ENCODE measurements at regions not wholly inside any gene's neighbourhood (a gene's known extent, or its start where the extent isn't known, plus 50 kb on each side); places are given as distances from the start of the nearest gene placed in this dataset.
"Not testable (repeated sequence)": the region's sequence is repeated elsewhere in the genome, so short reads cannot be mapped to it uniquely, and the experiment has no call there.

DNA sequence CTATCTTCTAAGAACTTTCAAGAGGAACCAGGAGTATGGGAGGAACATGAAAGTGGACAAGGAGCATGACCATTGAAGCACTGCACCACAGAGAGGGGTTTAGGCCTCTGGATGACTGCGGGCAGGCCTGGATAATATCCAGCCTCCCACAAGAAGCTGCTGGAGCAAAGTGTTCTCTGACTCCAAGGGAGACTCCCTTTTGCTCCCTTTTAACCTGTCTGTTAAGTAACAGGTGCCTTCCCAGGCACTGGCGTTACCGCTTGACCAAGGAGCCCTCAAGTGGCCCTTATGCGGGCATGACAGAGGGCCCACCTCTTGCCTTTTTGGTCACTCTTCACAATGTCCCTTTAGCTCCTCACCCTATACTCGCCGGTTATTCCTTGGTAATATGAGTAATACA is 666.2 kb downstream of the SLITRK6 start:
- TF ChIP-seq ZFX (IDR thresholded peaks at IDR 0.05): no peak
- TF ChIP-seq, protein P1, sequence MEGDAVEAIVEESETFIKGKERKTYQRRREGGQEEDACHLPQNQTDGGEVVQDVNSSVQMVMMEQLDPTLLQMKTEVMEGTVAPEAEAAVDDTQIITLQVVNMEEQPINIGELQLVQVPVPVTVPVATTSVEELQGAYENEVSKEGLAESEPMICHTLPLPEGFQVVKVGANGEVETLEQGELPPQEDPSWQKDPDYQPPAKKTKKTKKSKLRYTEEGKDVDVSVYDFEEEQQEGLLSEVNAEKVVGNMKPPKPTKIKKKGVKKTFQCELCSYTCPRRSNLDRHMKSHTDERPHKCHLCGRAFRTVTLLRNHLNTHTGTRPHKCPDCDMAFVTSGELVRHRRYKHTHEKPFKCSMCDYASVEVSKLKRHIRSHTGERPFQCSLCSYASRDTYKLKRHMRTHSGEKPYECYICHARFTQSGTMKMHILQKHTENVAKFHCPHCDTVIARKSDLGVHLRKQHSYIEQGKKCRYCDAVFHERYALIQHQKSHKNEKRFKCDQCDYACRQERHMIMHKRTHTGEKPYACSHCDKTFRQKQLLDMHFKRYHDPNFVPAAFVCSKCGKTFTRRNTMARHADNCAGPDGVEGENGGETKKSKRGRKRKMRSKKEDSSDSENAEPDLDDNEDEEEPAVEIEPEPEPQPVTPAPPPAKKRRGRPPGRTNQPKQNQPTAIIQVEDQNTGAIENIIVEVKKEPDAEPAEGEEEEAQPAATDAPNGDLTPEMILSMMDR (conservative IDR thresholded peaks at IDR 0.05): no peak
- no peak overlapping the region for H3K27ac ChIP-seq

DNA sequence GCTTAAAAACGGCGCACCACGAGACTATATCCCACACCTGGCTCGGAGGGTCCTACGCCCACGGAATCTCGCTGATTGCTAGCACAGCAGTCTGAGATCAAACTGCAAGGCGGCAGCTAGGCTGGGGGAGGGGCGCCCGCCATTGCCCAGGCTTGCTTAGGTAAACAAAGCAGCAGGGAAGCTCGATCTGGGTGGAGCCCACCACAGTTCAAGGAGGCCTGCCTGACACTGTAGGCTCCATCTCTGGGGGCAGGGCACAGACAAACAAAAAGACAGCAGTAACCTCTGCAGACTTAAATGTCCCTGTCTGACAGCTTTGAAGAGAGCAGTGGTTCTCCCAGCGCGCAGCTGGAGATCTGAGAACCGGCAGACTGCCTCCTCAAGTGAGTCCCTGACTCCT is 675.7 kb downstream of the SLITRK6 start:
- H3K27ac ChIP-seq: not testable (repeated sequence)

DNA sequence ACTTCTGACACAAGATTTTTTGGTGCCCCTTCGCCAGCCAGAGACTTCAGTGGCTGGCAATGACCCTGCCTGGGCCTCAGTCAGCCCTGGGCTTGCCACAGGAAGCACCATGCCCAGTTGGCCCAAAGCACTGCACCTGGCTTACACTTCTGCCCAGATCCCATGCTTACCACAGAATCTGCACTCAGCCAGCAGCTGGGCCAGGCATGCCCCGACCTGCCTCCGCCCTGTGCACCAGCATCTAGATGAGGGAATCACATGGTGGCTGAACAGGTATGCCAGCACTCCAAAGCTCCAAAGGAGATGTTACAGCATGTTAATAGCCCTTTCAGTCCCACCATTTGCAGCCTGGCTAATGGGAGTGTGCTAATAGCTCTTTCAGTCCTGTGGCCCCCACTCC is 690.9 kb downstream of the SLITRK6 start:
- no peak for TF ChIP-seq ZFX (IDR thresholded peaks at IDR 0.05)
- TF ChIP-seq, protein P1 (conservative IDR thresholded peaks at IDR 0.05): no peak
- no peak overlapping the region for H3K27ac ChIP-seq

DNA sequence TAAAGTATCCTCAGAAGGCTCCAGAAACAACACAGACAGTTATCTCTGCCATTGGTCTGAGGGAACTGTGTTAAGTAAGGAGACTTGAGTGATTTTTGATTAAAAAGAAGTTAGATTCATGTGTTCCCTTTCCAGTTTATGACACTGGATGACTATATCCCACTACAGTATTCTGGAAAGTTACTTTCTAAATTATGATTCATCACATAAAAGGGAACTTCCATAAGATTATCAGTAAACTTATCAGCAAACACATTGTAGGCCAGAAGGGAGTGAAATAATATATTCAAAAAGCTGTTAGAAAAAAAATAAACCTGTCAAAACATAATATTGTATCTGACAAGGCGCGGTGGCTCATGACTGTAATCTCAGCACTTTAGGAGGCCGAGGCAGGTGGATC is 700.0 kb downstream of the SLITRK6 start:
- no peak for TF ChIP-seq ZFX (IDR thresholded peaks at IDR 0.05)
- TF ChIP-seq, protein P1 (conservative IDR thresholded peaks at IDR 0.05): no peak
- H3K27ac ChIP-seq: no peak overlapping the region

DNA sequence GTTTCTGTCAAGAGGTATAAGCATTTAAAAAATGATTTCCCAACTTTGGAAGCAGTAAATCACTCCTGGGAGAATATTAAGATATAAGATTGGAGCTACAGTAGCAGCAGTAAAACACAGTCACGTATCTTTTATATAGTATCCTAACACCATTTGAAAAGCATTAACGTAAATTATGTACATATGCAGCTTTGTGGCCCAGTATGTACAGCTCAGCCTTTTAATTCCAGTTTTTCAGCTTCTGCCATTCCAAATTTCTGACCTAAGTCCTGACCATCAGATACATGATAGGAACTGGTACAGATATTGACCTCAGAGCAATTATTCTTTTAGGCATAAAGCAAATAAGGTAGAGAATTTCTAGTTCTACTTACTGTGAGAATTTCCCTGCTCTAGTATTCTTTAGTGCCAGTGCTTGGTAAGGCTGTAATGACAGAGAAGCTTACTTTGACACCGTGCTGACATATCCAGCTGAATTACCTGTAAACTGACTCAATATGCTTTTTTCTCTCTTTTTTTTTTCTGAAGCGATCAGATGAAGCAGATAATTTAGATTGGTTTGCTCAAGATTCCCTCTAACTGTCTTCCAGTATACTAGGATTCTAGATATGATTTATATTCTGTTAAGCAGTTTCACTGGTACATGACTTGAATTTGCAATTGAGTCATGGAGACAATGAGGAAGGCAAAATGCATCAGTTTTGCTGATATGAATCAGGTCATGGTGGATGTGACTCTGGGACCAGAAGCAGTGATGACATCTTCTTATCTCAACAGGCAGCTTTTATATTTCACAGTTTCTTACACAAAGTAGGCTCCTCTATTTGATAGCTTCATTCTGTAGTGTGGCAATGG is 703.6 kb downstream of the SLITRK6 start:
- no peak overlapping the region for H3K27ac ChIP-seq
- no peak for TF ChIP-seq ZFX (IDR thresholded peaks at IDR 0.05)
- TF ChIP-seq, protein P1 (conservative IDR thresholded peaks at IDR 0.05): no peak

DNA sequence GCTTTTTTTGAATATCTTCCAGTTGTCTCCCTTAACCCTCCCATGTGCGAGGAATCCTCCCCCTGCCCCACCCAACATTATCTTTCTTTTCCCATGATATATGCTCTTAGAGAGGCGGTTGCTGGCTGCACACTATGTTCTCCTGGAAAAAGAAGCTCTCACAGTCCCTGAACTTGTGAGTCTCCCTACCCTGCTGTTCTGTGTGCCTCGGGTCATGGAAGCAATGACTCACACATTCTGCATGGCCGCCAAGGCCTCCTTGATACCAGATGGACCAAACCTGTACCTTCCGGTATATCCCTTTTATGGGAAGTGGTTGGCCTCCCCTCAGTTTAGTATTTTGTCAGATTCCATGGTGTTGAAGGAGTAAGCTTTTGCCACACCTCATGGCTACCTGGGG is 705.4 kb downstream of the SLITRK6 start:
- H3K27ac ChIP-seq: no peak overlapping the region

DNA sequence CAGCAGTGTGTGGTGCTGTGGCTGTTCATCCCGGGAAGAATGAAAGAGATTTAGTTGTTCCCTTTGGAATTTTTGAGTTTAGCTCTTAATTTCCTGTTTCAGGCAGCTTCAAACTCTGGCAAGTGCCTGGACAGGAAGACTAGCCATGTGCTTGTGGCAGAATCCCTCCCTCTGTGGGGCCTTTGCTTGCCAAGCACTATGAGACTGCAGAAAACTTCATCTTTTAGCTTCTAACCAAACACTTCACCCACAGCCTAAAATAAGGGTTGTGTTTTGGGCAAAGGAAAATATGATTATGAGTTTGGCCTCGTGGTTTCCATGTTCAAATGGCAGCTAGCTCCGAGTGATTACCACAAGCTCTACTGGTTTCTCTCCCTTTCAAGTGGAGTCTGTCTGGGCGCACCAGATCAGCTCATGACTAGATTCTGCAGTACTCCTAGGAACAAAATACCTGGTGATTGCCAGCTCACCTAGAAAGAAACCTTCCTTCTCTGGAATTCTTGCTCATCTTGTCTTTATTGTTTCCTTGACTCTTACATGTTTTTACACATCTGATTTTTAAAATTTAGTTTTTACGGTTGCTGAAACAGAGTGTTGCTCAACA is 707.5 kb downstream of the SLITRK6 start:
- no peak for TF ChIP-seq ZFX (IDR thresholded peaks at IDR 0.05)
- TF ChIP-seq, protein P1 (conservative IDR thresholded peaks at IDR 0.05): no peak
- no peak overlapping the region for H3K27ac ChIP-seq

More for the DNA sequence above, 705.4 kb downstream of the SLITRK6 start:
- no peak for TF ChIP-seq ZFX (IDR thresholded peaks at IDR 0.05)
- TF ChIP-seq, protein P1 (conservative IDR thresholded peaks at IDR 0.05): no peak
